GM19025 (cell line): ENCODE measurements at regions not wholly inside any gene's neighbourhood (a gene's known extent, or its start where the extent isn't known, plus 50 kb on each side); places are given as distances from the start of the nearest gene placed in this dataset.

ENCODE experiments used
- ATAC-seq: cut with Tn5 transposase; IDR thresholded peaks from one replicate; pipeline ENCODE4 v1.9.1; 2021; ENCODE audit warnings: mild to moderate bottlenecking, low read depth, moderate library complexity; ENCODE audit not compliant: unreplicated experiment

GRCh38 chr20:10947726-10948125, 273.9 kb upstream of the JAG1 start:
- ATAC-seq = no peak

- no peak for ATAC-seq
These were observed 276.4 kb upstream of the JAG1 start for GRCh38 chr20:10949930-10950783.

GRCh38 chr20:10951216-10951615, 277.4 kb upstream of the JAG1 start:
- ATAC-seq = no peak

DNA sequence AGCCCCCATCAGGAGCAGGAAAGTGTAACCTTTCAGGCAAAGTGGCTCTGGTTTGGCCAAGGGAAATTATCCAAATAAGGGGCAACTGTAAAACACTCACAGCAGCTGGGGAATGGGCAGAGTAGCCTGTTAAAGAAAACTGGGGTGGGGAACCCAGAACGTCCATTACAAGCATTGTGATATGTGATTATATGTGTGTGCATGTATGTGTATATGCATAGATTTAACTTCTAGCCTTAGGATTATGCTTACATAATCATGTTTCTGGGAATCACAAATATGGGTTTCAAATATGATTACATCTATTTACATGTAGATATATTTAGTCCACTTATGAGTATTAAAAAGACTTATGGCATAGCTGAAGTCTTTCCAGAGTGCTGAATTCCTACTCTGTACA, 278.1 kb upstream of the JAG1 start:
- ATAC-seq = no peak

DNA sequence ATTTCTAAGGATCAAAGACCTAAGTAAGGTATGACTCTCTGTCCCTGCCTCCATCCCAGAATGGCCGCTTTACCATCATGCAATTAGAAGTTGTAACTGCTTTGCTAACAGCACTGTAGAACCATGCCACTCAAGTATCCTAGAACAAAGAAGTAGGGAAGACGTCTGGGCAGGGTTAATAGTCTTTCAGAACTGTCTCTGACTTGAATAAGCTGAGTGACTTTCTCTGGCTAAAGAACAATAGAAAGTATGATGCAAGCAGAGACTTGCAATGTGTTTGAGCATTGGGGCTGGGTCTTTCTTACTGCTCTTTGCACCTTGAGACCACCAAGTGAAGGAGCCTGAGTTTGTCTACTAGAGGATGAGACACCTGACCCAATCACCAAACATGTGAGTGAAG, 279.6 kb upstream of the JAG1 start:
- ATAC-seq = no peak

- ATAC-seq = no peak
These were observed 280.5 kb upstream of the JAG1 start for GRCh38 chr20:10954137-10954840.

- no peak for ATAC-seq
These were observed 281.2 kb upstream of the JAG1 start for GRCh38 chr20:10954908-10955580.

DNA sequence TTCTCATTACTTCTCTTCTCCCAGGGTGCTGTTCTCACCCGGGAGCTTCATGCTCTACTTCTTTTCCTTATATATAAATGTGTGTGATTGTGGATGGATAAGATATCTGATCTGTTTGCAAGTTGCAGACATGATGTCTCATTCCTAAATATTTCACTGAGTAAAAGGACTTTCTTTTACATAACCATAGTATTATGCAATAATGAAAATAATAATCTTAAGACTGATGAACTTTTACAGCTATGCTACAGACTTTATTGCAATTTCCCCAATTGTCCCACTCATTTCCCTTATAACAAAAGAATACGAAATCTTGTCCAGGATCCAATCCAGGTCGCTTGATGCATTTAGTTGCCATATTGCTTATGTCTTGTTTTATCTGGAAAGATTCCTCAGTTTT, 284.5 kb upstream of the JAG1 start:
- no peak for ATAC-seq

- no peak for ATAC-seq
These were observed 286.6 kb upstream of the JAG1 start for GRCh38 chr20:10960416-10960815.

DNA sequence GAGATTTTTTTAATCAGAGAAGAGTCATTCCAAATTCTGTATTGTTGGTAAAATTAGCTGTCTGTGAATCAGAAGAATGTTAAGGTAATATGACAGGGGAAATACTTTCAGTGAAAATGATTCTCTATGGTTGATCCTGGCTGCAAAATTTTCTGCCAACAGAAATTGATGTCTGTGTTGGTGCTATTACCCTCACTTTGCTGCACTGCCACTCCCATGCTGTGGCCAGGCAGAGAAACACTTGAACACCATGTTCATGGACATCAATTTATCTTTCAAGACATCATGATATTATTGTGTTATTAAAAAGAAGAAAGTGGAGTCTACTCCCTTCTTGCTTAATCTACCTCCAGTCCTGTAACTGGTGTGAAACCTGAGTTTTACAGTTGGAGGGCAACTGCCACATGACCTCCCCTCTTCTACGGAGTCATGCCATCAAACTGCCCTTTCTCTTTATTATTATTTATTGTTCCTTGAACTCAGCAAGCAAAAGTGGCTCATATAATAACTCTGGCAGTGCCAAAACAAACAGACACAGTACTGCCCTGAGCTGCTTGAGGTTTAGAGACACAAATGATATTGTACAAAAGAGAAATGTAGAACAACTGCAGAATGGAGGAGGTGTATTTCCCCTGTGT, 288.0 kb upstream of the JAG1 start:
- no peak for ATAC-seq

GRCh38 chr20:10962937-10963336, 289.1 kb upstream of the JAG1 start:
- no peak for ATAC-seq

GRCh38 chr20:10963717-10964266, 290.0 kb upstream of the JAG1 start:
- no peak for ATAC-seq

DNA sequence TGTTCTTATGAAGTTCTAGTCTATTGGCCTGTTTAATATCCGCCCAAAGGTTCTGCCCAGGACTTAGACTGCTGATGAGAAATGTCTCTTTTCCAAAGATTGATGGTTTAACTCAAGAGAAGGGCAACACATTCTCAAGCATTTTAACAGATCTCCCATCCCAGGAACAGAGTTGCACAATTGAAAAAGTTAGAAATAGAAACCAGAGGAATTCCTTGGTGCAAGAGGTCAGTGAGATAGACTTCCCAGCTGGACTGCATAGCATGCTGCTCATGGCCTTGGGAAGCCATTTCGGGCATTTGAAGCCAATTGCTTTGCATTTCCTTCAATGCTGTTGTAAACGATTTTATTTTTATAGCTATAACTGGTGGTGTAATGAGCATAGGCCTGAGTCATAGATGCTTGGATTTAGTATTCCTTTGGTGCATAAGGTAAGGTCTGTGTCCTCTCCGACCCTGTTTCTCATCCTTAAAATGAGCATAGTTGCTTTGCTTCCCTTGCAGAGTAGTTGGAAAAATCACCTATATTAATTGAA, 292.2 kb upstream of the JAG1 start:
- ATAC-seq = no peak

DNA sequence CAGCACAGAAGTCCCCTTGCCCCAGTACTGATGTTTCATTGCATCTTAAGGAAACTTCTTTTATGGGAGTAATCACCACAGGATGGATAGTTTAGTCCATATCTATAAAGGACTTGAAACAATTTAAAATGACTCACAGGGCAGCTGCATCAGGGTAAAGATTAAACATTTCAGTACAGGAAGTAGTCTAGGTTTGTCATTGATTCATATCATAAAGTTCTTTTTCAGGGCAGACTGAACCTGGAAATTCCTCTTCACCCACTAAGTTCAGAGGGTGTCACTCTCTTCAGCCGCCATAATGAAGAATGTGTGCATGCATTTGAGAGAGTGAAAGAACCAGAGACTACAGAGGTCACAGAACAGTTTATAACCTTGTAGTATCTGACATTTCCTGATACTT, 296.3 kb upstream of the JAG1 start:
- no peak for ATAC-seq

- no peak for ATAC-seq
These were observed 297.3 kb upstream of the JAG1 start for GRCh38 chr20:10971096-10971495.

- no peak for ATAC-seq
These were observed 298.5 kb upstream of the JAG1 start for GRCh38 chr20:10972219-10972860.

DNA sequence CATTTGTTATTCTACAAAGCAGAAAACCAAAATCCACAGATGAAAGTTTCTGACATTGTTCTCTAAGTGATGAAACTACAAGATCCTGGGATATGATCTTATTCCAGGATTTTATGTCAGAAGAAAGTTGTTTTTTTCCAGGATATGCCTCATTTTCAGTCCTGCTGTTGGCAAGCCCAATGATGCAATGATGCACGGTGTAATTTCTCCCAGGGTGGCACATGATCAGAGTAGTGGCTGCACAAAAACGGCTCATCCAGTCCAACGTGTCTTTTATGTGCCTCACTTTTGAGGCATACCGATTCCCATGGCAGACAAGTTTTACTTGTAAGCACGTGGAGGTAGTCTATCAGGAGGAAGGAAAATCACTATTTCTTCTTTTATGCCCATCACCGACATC, 302.3 kb upstream of the JAG1 start:
- ATAC-seq = no peak

DNA sequence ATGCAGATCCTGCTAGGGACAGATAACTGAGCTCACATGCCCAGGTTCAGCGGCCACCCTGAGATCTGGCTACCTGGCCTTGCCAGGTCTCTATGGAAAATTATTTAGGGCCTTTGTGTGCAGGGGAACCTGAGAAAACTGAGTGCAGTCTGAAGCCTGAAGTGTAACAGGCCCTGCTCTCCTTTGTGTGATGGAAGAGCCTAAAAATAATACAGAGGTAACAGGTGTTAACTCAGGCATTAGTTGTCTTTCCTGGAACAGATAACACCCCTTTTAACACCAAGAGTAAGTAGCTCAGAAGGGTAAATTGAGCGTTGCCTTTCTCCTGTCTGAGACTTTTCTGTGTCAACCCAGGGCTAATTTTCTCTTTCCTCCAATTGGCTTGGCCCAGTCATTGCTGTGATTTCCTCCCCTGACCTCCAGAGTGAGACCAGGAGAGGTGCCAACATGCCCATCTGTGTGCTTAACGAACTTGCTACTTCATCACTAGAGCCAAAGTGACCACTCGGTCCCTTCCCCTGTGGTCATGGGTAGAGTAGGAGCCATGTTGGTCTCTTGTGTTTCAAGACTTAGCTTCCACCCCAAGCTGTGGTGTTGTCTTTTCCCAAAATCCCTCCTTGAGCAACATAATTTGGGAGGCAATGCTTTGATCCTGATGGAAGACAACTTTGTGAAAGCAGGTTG, 304.4 kb upstream of the JAG1 start:
- ATAC-seq = no peak

DNA sequence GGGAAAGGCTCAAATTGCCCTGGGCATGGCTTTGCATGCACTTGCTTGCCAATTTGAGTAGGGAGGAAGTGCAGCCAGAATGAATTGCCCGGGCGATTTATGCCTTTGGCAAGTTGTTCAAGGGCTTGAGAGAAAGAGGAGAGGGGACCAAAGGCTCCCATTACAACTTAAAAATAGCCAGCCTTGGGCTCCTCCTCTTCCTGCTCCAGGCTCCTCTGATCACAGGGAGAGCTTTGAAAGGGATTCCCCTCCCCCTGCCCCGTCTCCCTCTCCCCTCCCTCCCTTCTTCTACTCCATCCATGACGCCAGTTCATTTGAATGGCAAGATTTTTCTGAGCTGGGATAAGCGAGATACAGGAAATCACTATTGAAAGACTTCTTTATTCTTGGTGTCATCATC, 304.9 kb upstream of the JAG1 start:
- ATAC-seq = no peak
